NB4 (cell line): ENCODE measurements at regions not wholly inside any gene's neighbourhood (a gene's known extent, or its start where the extent isn't known, plus 50 kb on each side); places are given as distances from the start of the nearest gene placed in this dataset.

Source experiments
- CTCF ChIP-seq: IDR thresholded peaks from one replicate; pipeline ENCODE4 v1.5.1; 2012; ENCODE audit warnings: low read depth, low read length
- MAX ChIP-seq: IDR thresholded peaks from 2 replicates; pipeline ENCODE4 v1.6.1; 2011; ENCODE audit warnings: low read depth, low read length
- POLR2A ChIP-seq: IDR thresholded peaks from 2 replicates; pipeline ENCODE4 v1.6.1; 2011; ENCODE audit warnings: mild to moderate bottlenecking; ENCODE audit not compliant: insufficient read length; ENCODE audit errors: extremely low read depth

- TF ChIP-seq MAX (no peak), CTCF (no peak), POLR2A (no peak)
These were observed 879.6 kb upstream of the LRFN5 start for GRCh38 chr14:40727107-40727506.
